A673 (cell line): ENCODE measurements at regions not wholly inside any gene's neighbourhood (a gene's known extent, or its start where the extent isn't known, plus 50 kb on each side); places are given as distances from the start of the nearest gene placed in this dataset.

Experiments
- BruUV-seq: library from RNA; stranded (reverse); fragments of 400-500 nt; replicated peaks from 2 replicates; lab custom pipeline; 2021; lab: Mats Ljungman, UMichigan
- CTCF ChIA-PET: fragments of 300-600 bp; sonication (Branson Sonifier 250); formaldehyde crosslinking; loops from one replicate; lab custom pipeline; 2022; ENCODE audit warnings: antibody characterized with exemption; lab: Charles Lee
- POLR2A ChIA-PET: fragments of 300-600 bp; sonication (Branson Sonifier 250); formaldehyde crosslinking; loops from one replicate; lab custom pipeline; 2022; ENCODE audit warnings: antibody characterized with exemption; ENCODE audit not compliant: low non-redundant PET; lab: Charles Lee
- DNase-seq: peaks from one replicate; pipeline ENCODE4 v3.0.0-alpha.2; 2015; ENCODE audit warnings: low spot score
- H3K27ac ChIP-seq: fragments of 200-600 bp; sonication (generic); 2 replicates; pipeline ENCODE4 v1.5.1; 2016; ENCODE audit warnings: mixed run types, low read depth, mild to moderate bottlenecking, mixed read lengths, antibody characterized with exemption, low read length; ENCODE audit not compliant: poor library complexity, severe bottlenecking
- H3K27me3 ChIP-seq: fragments of 200-600 bp; sonication (generic); replicated peaks from 2 replicates; pipeline ENCODE4 v1.6.1; 2017; ENCODE audit warnings: mixed run types, low read depth, mild to moderate bottlenecking, mixed read lengths, antibody characterized with exemption, low read length; ENCODE audit not compliant: insufficient read depth, poor library complexity
- H3K36me3 ChIP-seq: fragments of 200-600 bp; sonication (generic); 2 replicates; pipeline ENCODE4 v1.6.1; 2016; ENCODE audit warnings: mixed run types, mild to moderate bottlenecking, mixed read lengths, antibody characterized with exemption, low read length; ENCODE audit not compliant: insufficient read depth, poor library complexity, severe bottlenecking
- H3K4me1 ChIP-seq: fragments of 200-600 bp; sonication (generic); 2 replicates; pipeline ENCODE4 v1.6.1; 2017; ENCODE audit warnings: mixed run types, mild to moderate bottlenecking, mixed read lengths, antibody characterized with exemption, low read length; ENCODE audit not compliant: insufficient read depth, poor library complexity, severe bottlenecking
- H3K4me3 ChIP-seq: fragments of 200-600 bp; sonication (generic); 2 replicates; pipeline ENCODE4 v1.5.1; 2016; ENCODE audit warnings: low read depth, mixed run types, mild to moderate bottlenecking, mixed read lengths, low read length; ENCODE audit not compliant: poor library complexity, severe bottlenecking
- H3K9me3 ChIP-seq: fragments of 200-600 bp; sonication (generic); 2 replicates; pipeline ENCODE4 v1.6.1; 2016; ENCODE audit warnings: mixed run types, low read depth, mild to moderate bottlenecking, mixed read lengths, antibody characterized with exemption, low read length; ENCODE audit not compliant: poor library complexity, severe bottlenecking
- EZH2 ChIP-seq: fragments of 200-600 bp; sonication (generic); IDR thresholded peaks from 2 replicates; pipeline ENCODE4 v1.6.1; 2017; ENCODE audit warnings: borderline replicate concordance, low read depth, mild to moderate bottlenecking, mixed read lengths, antibody characterized with exemption, low read length; ENCODE audit not compliant: poor library complexity, severe bottlenecking
- intact Hi-C: fragments of 100-400 bp; cut with micrococcal nuclease; formaldehyde crosslinking; loops from one replicate; pipeline ENCODE4 v1.10.0; 2022; ENCODE audit not compliant: unreplicated experiment
- TF ChIP-seq, protein P1 (sequence below): fragments of 300-800, 200-600 bp; sonication (generic); conservative IDR thresholded peaks from 2 replicates; pipeline ENCODE4 v1.5.1; 2017; ENCODE audit warnings: low read depth, mild to moderate bottlenecking, antibody characterized with exemption, low read length, moderate library complexity, mixed read lengths

DNA sequence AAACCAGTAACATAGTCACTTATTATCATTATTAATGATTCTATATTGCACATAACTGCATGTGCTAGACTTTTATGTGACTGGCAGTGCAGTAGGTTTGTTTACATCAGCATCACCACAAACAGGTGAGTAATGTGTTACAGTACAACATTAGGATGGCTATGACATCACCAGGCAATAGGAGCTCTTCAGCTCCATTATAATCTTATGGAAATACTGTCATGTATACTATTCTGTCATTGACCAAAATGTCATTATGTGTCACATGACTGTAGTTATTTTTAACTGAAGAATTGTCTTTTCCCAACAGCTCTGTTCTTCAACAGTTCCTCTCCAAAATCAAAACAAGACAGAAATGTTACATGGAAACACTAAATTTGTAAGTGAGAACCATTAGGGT is 96.3 kb downstream of the C18orf54 start:
- intact Hi-C loops = no loop called here
- no peaks in the 10 kb centered on the region for H3K4me1 ChIP-seq
- DNase-seq = no peak
- H3K4me3 ChIP-seq = no peak overlapping the region
- ChIA-PET POLR2A (no interaction called here), CTCF (interaction anchor here (1.3 kb wide), 1 partner anchor 9 kb away, joined by 4 read pairs; no protein-coding TSS in a partner anchor)
- peaks cover 18% of the 10 kb centered on the region for H3K27me3 ChIP-seq
- BruUV-seq = no TSS peak
- TF ChIP-seq, protein P1, sequence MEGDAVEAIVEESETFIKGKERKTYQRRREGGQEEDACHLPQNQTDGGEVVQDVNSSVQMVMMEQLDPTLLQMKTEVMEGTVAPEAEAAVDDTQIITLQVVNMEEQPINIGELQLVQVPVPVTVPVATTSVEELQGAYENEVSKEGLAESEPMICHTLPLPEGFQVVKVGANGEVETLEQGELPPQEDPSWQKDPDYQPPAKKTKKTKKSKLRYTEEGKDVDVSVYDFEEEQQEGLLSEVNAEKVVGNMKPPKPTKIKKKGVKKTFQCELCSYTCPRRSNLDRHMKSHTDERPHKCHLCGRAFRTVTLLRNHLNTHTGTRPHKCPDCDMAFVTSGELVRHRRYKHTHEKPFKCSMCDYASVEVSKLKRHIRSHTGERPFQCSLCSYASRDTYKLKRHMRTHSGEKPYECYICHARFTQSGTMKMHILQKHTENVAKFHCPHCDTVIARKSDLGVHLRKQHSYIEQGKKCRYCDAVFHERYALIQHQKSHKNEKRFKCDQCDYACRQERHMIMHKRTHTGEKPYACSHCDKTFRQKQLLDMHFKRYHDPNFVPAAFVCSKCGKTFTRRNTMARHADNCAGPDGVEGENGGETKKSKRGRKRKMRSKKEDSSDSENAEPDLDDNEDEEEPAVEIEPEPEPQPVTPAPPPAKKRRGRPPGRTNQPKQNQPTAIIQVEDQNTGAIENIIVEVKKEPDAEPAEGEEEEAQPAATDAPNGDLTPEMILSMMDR = no peak
- TF ChIP-seq EZH2 = no peak
- H3K27ac ChIP-seq = no peak overlapping the region
- H3K9me3 ChIP-seq = no peaks in the 10 kb centered on the region
- H3K36me3 ChIP-seq = no peaks in the 10 kb centered on the region

- H3K9me3 ChIP-seq = no peaks in the 10 kb centered on the region
- H3K27me3 ChIP-seq = peaks cover 5% of the 10 kb centered on the region
- no peaks in the 10 kb centered on the region for H3K4me1 ChIP-seq
- no peak overlapping the region for H3K4me3 ChIP-seq
- H3K36me3 ChIP-seq = no peaks in the 10 kb centered on the region
- intact Hi-C loops = no loop called here
- no peak for DNase-seq
- H3K27ac ChIP-seq = no peak overlapping the region
- TF ChIP-seq, protein P1 = no peak
- no peak for TF ChIP-seq EZH2
- BruUV-seq = no TSS peak
- ChIA-PET POLR2A (no interaction called here), CTCF (no interaction called here)
Observed at GRCh38 chr18:54465502-54465901, 107.8 kb downstream of the C18orf54 start.

DNA sequence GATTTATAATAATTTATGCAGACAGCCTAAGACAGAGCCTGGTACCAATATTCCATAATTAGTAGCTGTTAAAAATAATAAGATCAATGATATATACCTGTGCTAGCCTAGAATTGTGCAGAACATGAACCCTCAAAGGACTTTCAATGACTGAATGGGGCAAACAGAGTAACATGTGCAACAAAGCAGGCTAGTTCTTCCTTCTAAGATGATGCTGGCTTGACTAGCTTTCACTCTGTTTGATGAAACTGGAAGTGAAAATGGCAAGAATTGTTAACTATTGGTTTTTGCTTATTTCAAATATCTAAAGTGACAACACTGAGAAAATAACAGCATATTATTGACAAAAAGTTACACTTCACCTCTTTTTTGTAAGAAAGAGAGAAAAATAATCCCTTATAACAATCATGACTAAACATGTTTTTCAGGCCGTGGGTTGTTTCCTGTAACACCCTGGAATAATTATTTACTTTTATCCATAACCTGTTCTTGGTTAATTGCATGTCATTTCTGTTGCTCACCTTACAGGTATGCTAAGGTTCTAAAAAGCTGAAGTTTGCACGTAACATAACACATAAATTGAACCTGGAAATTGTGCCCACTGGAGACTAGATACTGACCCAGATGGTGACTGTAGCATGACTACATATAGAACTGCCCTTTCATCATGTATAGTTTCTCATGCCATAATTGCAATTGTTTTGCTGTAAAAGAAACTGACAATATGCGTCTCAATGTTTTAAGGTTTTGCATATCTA is 108.7 kb downstream of the C18orf54 start:
- H3K4me3 ChIP-seq = no peak overlapping the region

More for the DNA sequence above, 108.7 kb downstream of the C18orf54 start:
- intact Hi-C loops = no loop called here
- no peak for DNase-seq
- Histone ChIP-seq H3K27me3 (peaks cover 14% of the 10 kb centered on the region), H3K27ac (no peak overlapping the region), H3K9me3 (no peaks in the 10 kb centered on the region), H3K4me1 (no peaks in the 10 kb centered on the region), H3K36me3 (no peaks in the 10 kb centered on the region)
- TF ChIP-seq, protein P1 = no peak
- no peak for TF ChIP-seq EZH2
- CTCF ChIA-PET = no interaction called here
- no TSS peak for BruUV-seq
- POLR2A ChIA-PET = no interaction called here
